GM12875 (cell line): ENCODE measurements at regions not wholly inside any gene's neighbourhood (a gene's known extent, or its start where the extent isn't known, plus 50 kb on each side); places are given as distances from the start of the nearest gene placed in this dataset.

Source experiments
- H3K4me3 ChIP-seq: one replicate; pipeline ENCODE4 v1.5.1; 2011; ENCODE audit warnings: low read depth, low read length, control low read depth
- CTCF ChIP-seq: IDR thresholded peaks from 2 replicates; pipeline ENCODE4 v1.5.1; 2011; ENCODE audit warnings: low read depth, mild to moderate bottlenecking, control low read depth, inconsistent platforms, low read length, moderate library complexity, borderline replicate concordance; ENCODE audit not compliant: insufficient read depth

- no peak for TF ChIP-seq CTCF
- no peak overlapping the region for H3K4me3 ChIP-seq
These were observed 82.8 kb upstream of the CTSO start for GRCh38 chr4:156036496-156036895.

- no peak overlapping the region for H3K4me3 ChIP-seq
- no peak for TF ChIP-seq CTCF
These were observed 76.0 kb upstream of the CTSO start for GRCh38 chr4:156029691-156030090.

GRCh38 chr4:156021298-156021697, 67.6 kb upstream of the CTSO start:
- H3K4me3 ChIP-seq = no peak overlapping the region
- TF ChIP-seq CTCF = no peak

GRCh38 chr4:156019246-156019645, 65.6 kb upstream of the CTSO start:
- no peak for TF ChIP-seq CTCF
- H3K4me3 ChIP-seq = no peak overlapping the region

GRCh38 chr4:156018383-156018782, 64.7 kb upstream of the CTSO start:
- no peak for TF ChIP-seq CTCF
- no peak overlapping the region for H3K4me3 ChIP-seq

- H3K4me3 ChIP-seq = no peak overlapping the region
- no peak for TF ChIP-seq CTCF
These were observed 62.1 kb upstream of the CTSO start for GRCh38 chr4:156015781-156016180.

GRCh38 chr4:156006192-156006591, 52.5 kb upstream of the CTSO start:
- TF ChIP-seq CTCF = no peak
- H3K4me3 ChIP-seq = no peak overlapping the region
